HepG2 (cell line): ENCODE measurements at regions not wholly inside any gene's neighbourhood (a gene's known extent, or its start where the extent isn't known, plus 50 kb on each side); places are given as distances from the start of the nearest gene placed in this dataset.

Experiments used
- ATAC-seq: fragments of 200-7000 bp; cut with Tn5 transposase; 3 replicates; pipeline ENCODE4 v1.9.1; 2020; ENCODE audit warnings: mild to moderate bottlenecking, moderate library complexity
- BruUV-seq: library from RNA; stranded (reverse); fragments of 400-500 nt; replicated peaks from 2 replicates; lab custom pipeline; 2021; lab: Mats Ljungman, UMichigan
- CTCF ChIA-PET: fragments of 300-600 bp; formaldehyde crosslinking; extraction: SDS; loops from one replicate; lab custom pipeline; 2021; ENCODE audit warnings: low total read pairs, inconsistent platforms, low intra/inter-chr PET ratio; lab: Yijun Ruan, JAX
- POLR2A ChIA-PET: fragments of 350-600 bp; sonication (Branson Sonifier 250); formaldehyde crosslinking; loops from one replicate; lab custom pipeline; 2020; ENCODE audit warnings: antibody characterized with exemption, inconsistent platforms; lab: Yijun Ruan, JAX
- DNase-seq: peaks from one replicate; pipeline ENCODE4 v3.0.0-alpha.2; 2015; ENCODE audit warnings: low spot score
- FAIRE-seq: peaks from 3 replicates; lab custom pipeline; 2011; peaks lifted over from hg19 to GRCh38; lab: Jason Lieb, UNC
- H2AFZ ChIP-seq: one replicate; pipeline ENCODE4 v1.6.1; 2011; ENCODE audit warnings: low read length, inconsistent platforms
- H3K27ac ChIP-seq: fragments of 300-600 bp; 3 replicates; pipeline ENCODE4 v1.8.0; 2011; ENCODE audit warnings: mixed run types, mild to moderate bottlenecking, mixed read lengths, low read length, inconsistent platforms; ENCODE audit not compliant: insufficient read depth; ENCODE audit errors: extremely low read length
- H3K27me3 ChIP-seq, 2 experiments: fragments of 200-600 bp in 1 of 2; 2 replicates in 1 of 2; 3 replicates in 1 of 2; pipeline versions ENCODE4 v1.6.0 to v1.8.0; 2011; ENCODE audit warnings: low read length in 2 of 2, mild to moderate bottlenecking in 2 of 2, moderate library complexity in 2 of 2, inconsistent platforms in 1 of 2; ENCODE audit not compliant: insufficient read depth in 2 of 2, control insufficient read depth in 1 of 2
- H3K36me3 ChIP-seq, 2 experiments: fragments of 200-600 bp in 1 of 2; replicated peaks in 1 of 2; 2 replicates in 1 of 2; 3 replicates in 1 of 2; pipeline versions ENCODE4 v1.5.1 to v1.8.0; 2011; ENCODE audit warnings: low read length in 2 of 2, inconsistent platforms in 1 of 2; ENCODE audit not compliant: insufficient read depth in 2 of 2, control insufficient read depth in 1 of 2
- H3K4me1 ChIP-seq: 2 replicates; pipeline ENCODE4 v1.5.1; 2012; ENCODE audit warnings: low read length, inconsistent platforms; ENCODE audit not compliant: insufficient read depth
- H3K4me2 ChIP-seq: 2 replicates; pipeline ENCODE4 v1.6.0; 2011; ENCODE audit warnings: low read depth, low read length, inconsistent platforms
- H3K4me3 ChIP-seq, 3 experiments: fragments of 200-600 bp in 1 of 3; sonication (generic), shearing (Covaris generic) in 1 of 3; replicated peaks in 1 of 3; 2 replicates each; pipeline ENCODE4 v1.5.1; 2011 to 2016; ENCODE audit warnings: low read length in 3 of 3, inconsistent platforms in 2 of 3, low read depth in 2 of 3, mild to moderate bottlenecking in 2 of 3, control low read depth in 1 of 3, mixed read lengths in 1 of 3; ENCODE audit not compliant: insufficient read depth in 1 of 3
- H3K79me2 ChIP-seq: one replicate; pipeline ENCODE4 v1.6.1; 2011; ENCODE audit warnings: low read length, inconsistent platforms; ENCODE audit not compliant: insufficient read depth
- H3K9ac ChIP-seq: 2 replicates; pipeline ENCODE4 v1.6.0; 2011; ENCODE audit warnings: mild to moderate bottlenecking, low read depth, low read length, inconsistent platforms; ENCODE audit not compliant: insufficient read depth
- H3K9me3 ChIP-seq: 2 replicates; pipeline ENCODE4 v1.5.1; 2012; ENCODE audit warnings: mild to moderate bottlenecking, low read length
- H4K20me1 ChIP-seq: 2 replicates; pipeline ENCODE4 v1.6.0; 2011; ENCODE audit warnings: inconsistent platforms, mild to moderate bottlenecking, low read length, moderate library complexity; ENCODE audit not compliant: insufficient read depth
- CSRNP1 ChIP-seq: sonication (generic); formaldehyde crosslinking; IDR thresholded peaks from 2 replicates; pipeline ENCODE4 v1.8.1; 2023; ENCODE audit warnings: mild to moderate bottlenecking, missing genetic modification reagents
- HCFC1 ChIP-seq: fragments of 150-350 bp; IDR thresholded peaks from 2 replicates; pipeline ENCODE4 v1.6.1; 2014; ENCODE audit warnings: low read depth, low read length
- HNRNPL ChIP-seq: fragments of 200-400 bp; formaldehyde crosslinking; IDR thresholded peaks from 2 replicates; pipeline ENCODE4 v1.6.1; 2017; ENCODE audit warnings: mild to moderate bottlenecking, low read depth, low read length
- PATZ1 ChIP-seq: sonication (generic); formaldehyde crosslinking; IDR thresholded peaks from 2 replicates; pipeline ENCODE4 v1.4.0; 2020; ENCODE audit warnings: missing genetic modification reagents
- SP4 ChIP-seq: sonication (generic); formaldehyde crosslinking; IDR thresholded peaks from 2 replicates; pipeline ENCODE4 v1.8.1; 2023; ENCODE audit warnings: mild to moderate bottlenecking, missing genetic modification reagents
- ZNF10 ChIP-seq: sonication (generic); formaldehyde crosslinking; IDR thresholded peaks from 2 replicates; pipeline ENCODE4 v1.4.0; 2020; ENCODE audit warnings: mild to moderate bottlenecking, low read depth, missing genetic modification reagents, borderline replicate concordance
- ZNF281 ChIP-seq: sonication (generic); formaldehyde crosslinking; IDR thresholded peaks from 2 replicates; pipeline ENCODE4 v1.4.0; 2020; ENCODE audit warnings: missing genetic modification reagents, borderline replicate concordance
- ZNF660 ChIP-seq: sonication (generic); formaldehyde crosslinking; IDR thresholded peaks from 2 replicates; pipeline ENCODE4 v1.5.1; 2020; ENCODE audit warnings: mild to moderate bottlenecking, low read depth, missing genetic modification reagents, borderline replicate concordance
- WGBS: methylation state at CpG from one replicate; pipeline ENCODE4 v1.1.6; 2017; ENCODE audit warnings: low lambda C conversion rate; 5-methylcytosine and 5-hydroxymethylcytosine counted together
- in situ Hi-C: cut with HindIII; loops from 2 replicates; pipeline ENCODE4 v1.10.0; 2017; ENCODE audit warnings: low pct_unique_long_range_greater_than_20kb; ENCODE audit not compliant: extremely low pct_ligation_motif_present
- intact Hi-C: fragments of 100-400 bp; cut with micrococcal nuclease; formaldehyde crosslinking; loops from one replicate; pipeline ENCODE4 v1.10.0; 2022; ENCODE audit not compliant: unreplicated experiment
- TF ChIP-seq, protein P1 (sequence below): sonication (generic); formaldehyde crosslinking; IDR thresholded peaks from 2 replicates; pipeline ENCODE4 v1.5.0; 2020; ENCODE audit warnings: missing genetic modification reagents
- TF ChIP-seq, protein P2 (sequence below): sonication (generic); formaldehyde crosslinking; IDR thresholded peaks from 2 replicates; pipeline ENCODE4 v1.5.0; 2020; ENCODE audit warnings: mild to moderate bottlenecking, missing genetic modification reagents
- TF ChIP-seq, protein P3 (sequence below): sonication (generic); formaldehyde crosslinking; IDR thresholded peaks from 2 replicates; pipeline ENCODE4 v1.5.0; 2020; ENCODE audit warnings: missing genetic modification reagents, mild to moderate bottlenecking, borderline replicate concordance

- CTCF ChIA-PET, result no interaction called here
- WGBS, result 14% methylated on average over 4 of the region's 4 CpGs
- TF ChIP-seq HCFC1 (no peak), HNRNPL (no peak), SP4 (CRISPR knock-in tag) (no peak), ZNF660 (CRISPR knock-in tag) (no peak), ZNF281 (CRISPR knock-in tag) (no peak), PATZ1 (CRISPR knock-in tag) (no peak), CSRNP1 (CRISPR knock-in tag) (no peak), ZNF10 (CRISPR knock-in tag) (no peak)
- TF ChIP-seq, protein P1, sequence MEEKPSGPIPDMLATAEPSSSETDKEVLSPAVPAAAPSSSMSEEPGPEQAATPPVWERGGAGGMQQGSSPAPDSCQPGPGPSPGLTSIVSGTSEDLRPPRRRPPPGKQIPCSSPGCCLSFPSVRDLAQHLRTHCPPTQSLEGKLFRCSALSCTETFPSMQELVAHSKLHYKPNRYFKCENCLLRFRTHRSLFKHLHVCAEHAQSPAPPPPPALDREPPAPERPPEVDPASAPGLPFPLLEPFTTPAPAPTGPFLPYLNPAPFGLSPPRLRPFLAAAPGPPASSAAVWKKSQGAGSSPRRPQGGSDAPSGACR (CRISPR knock-in tag), result no peak
- TF ChIP-seq, protein P2, sequence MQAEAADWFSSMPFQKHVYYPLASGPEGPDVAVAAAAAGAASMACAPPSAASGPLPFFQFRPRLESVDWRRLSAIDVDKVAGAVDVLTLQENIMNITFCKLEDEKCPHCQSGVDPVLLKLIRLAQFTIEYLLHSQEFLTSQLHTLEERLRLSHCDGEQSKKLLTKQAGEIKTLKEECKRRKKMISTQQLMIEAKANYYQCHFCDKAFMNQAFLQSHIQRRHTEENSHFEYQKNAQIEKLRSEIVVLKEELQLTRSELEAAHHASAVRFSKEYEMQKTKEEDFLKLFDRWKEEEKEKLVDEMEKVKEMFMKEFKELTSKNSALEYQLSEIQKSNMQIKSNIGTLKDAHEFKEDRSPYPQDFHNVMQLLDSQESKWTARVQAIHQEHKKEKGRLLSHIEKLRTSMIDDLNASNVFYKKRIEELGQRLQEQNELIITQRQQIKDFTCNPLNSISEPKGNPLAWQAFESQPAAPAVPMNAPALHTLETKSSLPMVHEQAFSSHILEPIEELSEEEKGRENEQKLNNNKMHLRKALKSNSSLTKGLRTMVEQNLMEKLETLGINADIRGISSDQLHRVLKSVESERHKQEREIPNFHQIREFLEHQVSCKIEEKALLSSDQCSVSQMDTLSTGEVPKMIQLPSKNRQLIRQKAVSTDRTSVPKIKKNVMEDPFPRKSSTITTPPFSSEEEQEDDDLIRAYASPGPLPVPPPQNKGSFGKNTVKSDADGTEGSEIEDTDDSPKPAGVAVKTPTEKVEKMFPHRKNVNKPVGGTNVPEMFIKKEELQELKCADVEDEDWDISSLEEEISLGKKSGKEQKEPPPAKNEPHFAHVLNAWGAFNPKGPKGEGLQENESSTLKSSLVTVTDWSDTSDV (CRISPR knock-in tag), result no peak
- TF ChIP-seq, protein P3, sequence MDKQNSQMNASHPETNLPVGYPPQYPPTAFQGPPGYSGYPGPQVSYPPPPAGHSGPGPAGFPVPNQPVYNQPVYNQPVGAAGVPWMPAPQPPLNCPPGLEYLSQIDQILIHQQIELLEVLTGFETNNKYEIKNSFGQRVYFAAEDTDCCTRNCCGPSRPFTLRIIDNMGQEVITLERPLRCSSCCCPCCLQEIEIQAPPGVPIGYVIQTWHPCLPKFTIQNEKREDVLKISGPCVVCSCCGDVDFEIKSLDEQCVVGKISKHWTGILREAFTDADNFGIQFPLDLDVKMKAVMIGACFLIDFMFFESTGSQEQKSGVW (CRISPR knock-in tag), result no peak
Observed at GRCh38 chr18:27616324-27616723, 431.2 kb upstream of the CHST9 start.

More at GRCh38 chr18:27616324-27616723, 431.2 kb upstream of the CHST9 start:
- no TSS peak for BruUV-seq
- Histone ChIP-seq H3K9ac (no peak overlapping the region), H3K79me2 (no peaks in the 10 kb centered on the region), H3K9me3 (no peaks in the 10 kb centered on the region), H2AFZ (no peak overlapping the region), H3K4me3 (no peak overlapping the region), H3K4me1 (no peaks in the 10 kb centered on the region), H3K27me3 (no peaks in the 10 kb centered on the region), H4K20me1 (no peaks in the 10 kb centered on the region), H3K27ac (no peak overlapping the region), H3K36me3 (no peaks in the 10 kb centered on the region), H3K4me2 (no peak overlapping the region)
- intact Hi-C loops, result no loop called here
- DNase-seq (no peak), ATAC-seq (no peak), FAIRE-seq (no peak)
- in situ Hi-C loops, result loop anchor here (25.0 kb wide), 1 partner anchor 571 kb away; the partner anchor contains the start of gene CDH2
- POLR2A ChIA-PET, result no interaction called here
